ENCODE measurements at regions not wholly inside any gene's neighbourhood (a gene's known extent, or its start where the extent isn't known, plus 50 kb on each side); places are given as distances from the start of the nearest gene placed in this dataset.

DNA sequence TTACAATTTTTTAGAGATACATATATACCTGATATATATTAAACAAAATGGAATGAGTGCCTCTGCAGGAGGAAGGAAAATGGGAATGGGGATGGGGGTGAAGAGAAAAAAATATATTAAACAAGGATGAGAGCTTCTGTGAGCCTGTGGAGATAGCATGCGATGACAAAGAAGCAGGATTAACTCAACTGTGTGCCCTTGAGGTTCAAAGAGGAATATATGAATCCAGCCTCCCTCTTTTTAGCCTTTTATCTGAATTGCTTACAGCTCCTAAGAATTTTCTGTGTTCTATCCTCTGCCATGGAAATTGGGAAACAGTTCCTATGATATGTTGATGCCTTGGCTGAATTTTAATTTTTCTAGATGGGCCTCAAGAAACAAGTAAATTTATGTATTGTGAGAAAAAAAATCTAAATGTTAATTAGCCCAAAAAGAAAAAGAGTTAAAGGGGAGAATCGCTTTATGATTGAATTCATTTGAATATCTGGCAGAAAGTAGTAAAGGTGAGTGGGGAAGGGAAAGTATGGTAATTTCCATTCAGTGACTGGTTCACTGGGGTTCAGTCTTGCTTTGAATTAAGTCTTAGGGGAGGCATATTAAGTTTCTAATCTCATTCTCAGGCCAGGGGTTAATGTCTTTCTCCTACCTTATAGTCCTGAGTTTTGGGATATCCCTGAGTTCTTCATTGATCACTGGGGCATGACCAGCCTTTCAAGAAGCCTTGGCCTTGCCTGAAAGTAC, 106.3 kb upstream of the HMCN1 start:
- no peaks in the 10 kb centered on the region for H3K36me3 ChIP-seq
- intact Hi-C loops (cut with DNase I): no loop called here

DNA sequence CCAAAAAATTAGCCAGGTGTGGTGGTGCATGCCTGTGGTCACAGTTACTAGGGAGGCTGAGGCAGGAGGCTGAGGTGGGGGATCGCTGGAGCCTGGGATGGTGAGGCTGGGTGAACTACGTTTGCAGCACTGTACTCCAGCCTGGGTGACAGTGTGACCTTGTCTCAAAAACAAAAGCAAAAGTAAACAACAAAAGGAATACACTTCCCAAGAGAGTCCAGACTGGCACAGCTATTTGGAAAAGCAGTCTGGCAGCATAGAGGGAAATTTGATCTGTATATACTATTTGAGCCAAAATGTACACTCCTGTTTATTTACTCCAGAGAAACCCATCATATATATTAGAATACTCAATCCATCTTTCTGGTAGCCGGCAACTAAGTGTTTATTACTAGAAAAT, 107.0 kb upstream of the HMCN1 start:
- TF ChIP-seq POLR2A (IDR thresholded peaks at IDR 0.05): no peak
- no peak for TF ChIP-seq EP300 (IDR thresholded peaks at IDR 0.05)
- TF ChIP-seq, protein P1, sequence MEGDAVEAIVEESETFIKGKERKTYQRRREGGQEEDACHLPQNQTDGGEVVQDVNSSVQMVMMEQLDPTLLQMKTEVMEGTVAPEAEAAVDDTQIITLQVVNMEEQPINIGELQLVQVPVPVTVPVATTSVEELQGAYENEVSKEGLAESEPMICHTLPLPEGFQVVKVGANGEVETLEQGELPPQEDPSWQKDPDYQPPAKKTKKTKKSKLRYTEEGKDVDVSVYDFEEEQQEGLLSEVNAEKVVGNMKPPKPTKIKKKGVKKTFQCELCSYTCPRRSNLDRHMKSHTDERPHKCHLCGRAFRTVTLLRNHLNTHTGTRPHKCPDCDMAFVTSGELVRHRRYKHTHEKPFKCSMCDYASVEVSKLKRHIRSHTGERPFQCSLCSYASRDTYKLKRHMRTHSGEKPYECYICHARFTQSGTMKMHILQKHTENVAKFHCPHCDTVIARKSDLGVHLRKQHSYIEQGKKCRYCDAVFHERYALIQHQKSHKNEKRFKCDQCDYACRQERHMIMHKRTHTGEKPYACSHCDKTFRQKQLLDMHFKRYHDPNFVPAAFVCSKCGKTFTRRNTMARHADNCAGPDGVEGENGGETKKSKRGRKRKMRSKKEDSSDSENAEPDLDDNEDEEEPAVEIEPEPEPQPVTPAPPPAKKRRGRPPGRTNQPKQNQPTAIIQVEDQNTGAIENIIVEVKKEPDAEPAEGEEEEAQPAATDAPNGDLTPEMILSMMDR (IDR thresholded peaks at IDR 0.05): no peak
- Histone ChIP-seq H3K27ac (no peak overlapping the region), H3K9me3 (no peaks in the 10 kb centered on the region), H3K4me3 (no peak overlapping the region), H3K27me3 (no peaks in the 10 kb centered on the region), H3K4me1 (ENCODE audit: insufficient read depth) (no peaks in the 10 kb centered on the region), H3K36me3 (no peaks in the 10 kb centered on the region)
- no peak for DNase-seq
- intact Hi-C loops (cut with DNase I): no loop called here
- WGBS, 3 donors: 80 to 83% (median 82%) methylated on average over 3 of the region's 3 CpGs

More for the DNA sequence above, 106.3 kb upstream of the HMCN1 start:
- no peak for DNase-seq
- Histone ChIP-seq H3K27ac (no peak overlapping the region), H3K27me3 (no peaks in the 10 kb centered on the region), H3K9me3 (no peaks in the 10 kb centered on the region), H3K4me1 (ENCODE audit: insufficient read depth) (no peaks in the 10 kb centered on the region), H3K4me3 (no peak overlapping the region)
- WGBS, 3 donors: 95 to 97% (median 96%) methylated on average over 2 of the region's 2 CpGs
- TF ChIP-seq, protein P1 (IDR thresholded peaks at IDR 0.05): no peak
- TF ChIP-seq EP300 (IDR thresholded peaks at IDR 0.05) (no peak), POLR2A (IDR thresholded peaks at IDR 0.05) (no peak)

DNA sequence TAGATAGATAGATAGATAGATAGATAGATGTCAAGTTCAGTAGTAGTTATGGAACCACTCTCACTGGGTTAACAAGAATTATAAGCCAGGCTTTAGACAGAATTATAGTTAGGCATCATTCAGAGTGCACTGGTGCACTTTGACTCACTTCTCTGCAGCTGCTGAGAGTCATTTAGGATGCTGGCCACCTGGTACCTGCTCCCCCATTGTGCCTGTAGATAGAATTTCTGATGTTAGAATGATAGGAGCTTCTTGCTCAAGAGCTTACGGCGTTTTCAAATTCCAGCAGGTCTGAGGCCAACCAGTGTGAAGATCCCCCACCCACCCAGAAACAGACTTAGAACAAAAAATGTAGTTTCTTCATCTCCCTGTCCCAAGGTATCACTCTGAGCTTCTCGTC, 107.8 kb upstream of the HMCN1 start:
- no peak for DNase-seq

DNA sequence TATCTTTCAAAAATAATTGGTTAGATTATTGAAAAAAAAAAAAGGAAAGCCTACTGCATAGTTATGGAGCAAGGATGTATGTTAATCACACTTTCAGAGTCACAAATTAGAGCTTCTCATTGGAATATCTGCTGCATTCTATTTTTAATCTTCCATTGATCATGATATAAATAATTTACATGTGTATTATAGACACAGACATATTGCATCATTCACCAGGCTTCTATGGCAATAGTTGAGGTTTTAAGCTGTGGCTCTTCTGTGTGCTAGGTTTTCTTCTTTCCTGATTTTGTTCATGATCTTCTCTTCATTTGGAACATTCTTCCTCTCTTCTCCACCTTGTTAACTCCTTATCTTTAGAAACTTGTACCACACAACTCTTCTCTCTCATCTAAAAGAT, 123.2 kb upstream of the HMCN1 start:
- Histone ChIP-seq H3K4me1 (ENCODE audit: insufficient read depth) (no peaks in the 10 kb centered on the region), H3K9me3 (no peaks in the 10 kb centered on the region), H3K4me3 (no peak overlapping the region), H3K36me3 (no peaks in the 10 kb centered on the region), H3K27me3 (no peaks in the 10 kb centered on the region), H3K27ac (no peak overlapping the region)
- intact Hi-C loops (cut with DNase I): no loop called here
- DNase-seq: no peak
- TF ChIP-seq EP300 (IDR thresholded peaks at IDR 0.05) (no peak), POLR2A (IDR thresholded peaks at IDR 0.05) (no peak)
- TF ChIP-seq, protein P1 (IDR thresholded peaks at IDR 0.05): no peak

More for the DNA sequence above, 107.8 kb upstream of the HMCN1 start:
- Histone ChIP-seq H3K27ac (no peak overlapping the region), H3K9me3 (no peaks in the 10 kb centered on the region), H3K4me1 (ENCODE audit: insufficient read depth) (no peaks in the 10 kb centered on the region), H3K36me3 (no peaks in the 10 kb centered on the region), H3K4me3 (no peak overlapping the region), H3K27me3 (no peaks in the 10 kb centered on the region)
- TF ChIP-seq, protein P1 (IDR thresholded peaks at IDR 0.05): no peak
- TF ChIP-seq EP300 (IDR thresholded peaks at IDR 0.05) (no peak), POLR2A (IDR thresholded peaks at IDR 0.05) (no peak)
- intact Hi-C loops (cut with DNase I): no loop called here
- WGBS, 3 donors: 93% methylated on average over 3 of the region's 3 CpGs
